GM21786 (cell line): ENCODE measurements at regions not wholly inside any gene's neighbourhood (a gene's known extent, or its start where the extent isn't known, plus 50 kb on each side); places are given as distances from the start of the nearest gene placed in this dataset.

Experiments used
- ATAC-seq: cut with Tn5 transposase; IDR thresholded peaks from one replicate; pipeline ENCODE4 v1.9.1; 2021; ENCODE audit not compliant: unreplicated experiment

DNA sequence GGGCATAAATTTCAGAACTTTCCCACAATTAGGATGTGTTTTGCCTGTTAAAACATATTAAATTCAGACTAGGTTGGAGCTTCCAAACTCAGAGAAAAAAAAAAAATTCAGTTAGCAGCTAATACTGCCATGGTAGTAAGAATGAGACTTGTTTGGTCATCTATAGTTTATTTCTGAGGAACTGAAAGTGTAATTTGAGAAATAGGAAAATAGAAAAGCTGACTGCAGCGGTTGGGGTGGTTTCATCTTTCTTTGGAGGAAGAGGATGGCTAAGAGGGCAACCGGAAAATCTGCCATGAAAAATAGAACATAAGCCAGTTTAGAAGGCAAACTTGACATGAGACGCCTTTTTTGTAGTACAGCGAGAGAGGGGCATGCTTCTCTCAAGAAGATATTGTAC, 371.2 kb upstream of the ROBO2 start:
- no peak for ATAC-seq

DNA sequence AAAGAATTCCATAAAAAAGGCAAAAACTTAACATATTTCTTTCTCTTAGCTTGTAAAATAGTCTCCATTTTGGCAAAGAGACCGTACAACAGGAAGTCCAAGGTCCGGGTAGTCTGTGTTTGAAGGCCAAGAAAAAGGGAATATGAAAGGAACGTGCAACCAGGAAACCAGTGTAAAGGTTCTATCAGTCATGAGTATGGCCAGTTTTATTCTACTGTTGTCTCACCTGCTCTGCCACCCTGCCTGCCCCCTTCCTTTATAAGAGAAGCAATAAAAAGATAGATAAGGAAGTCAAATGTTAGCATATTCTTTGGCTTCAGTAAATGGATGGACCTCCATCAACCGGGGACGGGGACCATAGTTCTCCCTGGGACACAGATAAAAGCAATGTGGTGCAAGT, 370.6 kb upstream of the ROBO2 start:
- no peak for ATAC-seq

DNA sequence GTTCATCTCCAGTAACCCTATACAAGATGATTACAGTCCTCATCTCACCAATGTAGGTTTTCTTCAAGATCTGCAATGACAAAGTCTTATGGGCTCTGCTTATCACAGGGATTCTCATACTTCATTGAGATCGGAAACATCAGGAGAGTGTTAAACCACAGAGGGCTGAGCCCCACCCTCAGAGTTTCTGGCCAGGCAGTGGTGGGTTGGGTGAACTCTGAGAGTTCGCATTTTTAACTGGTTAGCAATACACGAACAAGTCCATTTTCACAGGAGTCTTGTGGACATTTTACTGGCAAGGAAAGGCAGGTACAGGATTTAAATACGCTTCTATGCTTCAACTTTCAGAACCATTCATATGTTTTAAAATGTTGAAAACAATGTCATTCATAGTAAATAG, 366.7 kb upstream of the ROBO2 start:
- ATAC-seq, result no peak

DNA sequence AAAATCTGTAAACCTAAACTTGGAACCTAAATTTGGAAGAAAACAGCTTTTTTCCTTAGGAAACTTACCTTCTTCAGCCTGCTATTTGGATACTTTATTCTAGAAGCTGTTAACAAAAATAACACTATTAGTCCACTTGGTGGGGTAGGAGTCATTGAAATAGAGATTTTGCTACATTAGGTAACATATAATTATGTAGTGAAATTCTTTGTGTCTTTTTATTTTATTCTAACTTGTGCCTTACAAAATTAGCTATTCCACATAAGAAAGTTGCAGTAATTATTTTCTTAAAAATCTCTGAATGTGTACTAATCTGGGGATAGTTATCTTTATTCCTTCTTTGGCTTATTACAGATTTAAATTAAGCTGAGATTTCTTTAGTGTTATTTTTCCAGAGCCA, 360.4 kb upstream of the ROBO2 start:
- no peak for ATAC-seq

DNA sequence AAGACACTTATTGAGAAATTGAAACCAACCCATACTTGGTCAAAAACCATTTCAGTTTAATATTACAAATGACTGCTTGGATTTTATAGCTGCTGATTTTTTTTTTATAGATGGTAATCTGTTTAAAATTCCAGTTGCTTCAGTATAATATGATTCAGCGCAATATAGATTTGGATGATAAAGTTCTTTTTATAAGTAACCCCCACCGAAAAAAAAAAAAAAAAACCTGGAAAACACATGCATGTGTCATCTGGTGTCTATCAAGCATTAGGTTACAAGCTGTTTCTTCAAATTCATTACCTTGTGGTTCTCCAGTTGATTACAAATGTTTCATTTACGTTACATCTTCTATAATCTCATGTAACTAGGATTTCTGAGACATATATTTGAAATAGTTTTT, 356.6 kb upstream of the ROBO2 start:
- no peak for ATAC-seq

DNA sequence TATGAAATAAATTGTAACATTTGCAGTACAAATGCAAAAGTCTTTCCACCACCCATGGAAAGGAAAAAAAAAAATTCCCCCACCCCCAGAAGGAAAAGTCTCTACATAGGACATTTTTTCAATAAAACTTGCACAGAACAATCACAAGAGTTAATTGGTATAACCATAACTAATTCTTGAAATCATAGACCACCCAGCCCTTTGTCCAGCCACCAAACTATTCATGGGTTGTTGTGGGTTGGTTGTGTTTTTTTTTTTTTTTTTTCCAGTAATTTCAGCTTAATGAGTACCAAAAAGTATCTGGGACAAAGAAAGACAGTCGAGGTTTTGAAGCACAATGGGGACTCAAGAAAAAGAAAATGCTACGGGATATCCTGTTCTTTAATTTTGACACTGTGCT, 355.0 kb upstream of the ROBO2 start:
- no peak for ATAC-seq

DNA sequence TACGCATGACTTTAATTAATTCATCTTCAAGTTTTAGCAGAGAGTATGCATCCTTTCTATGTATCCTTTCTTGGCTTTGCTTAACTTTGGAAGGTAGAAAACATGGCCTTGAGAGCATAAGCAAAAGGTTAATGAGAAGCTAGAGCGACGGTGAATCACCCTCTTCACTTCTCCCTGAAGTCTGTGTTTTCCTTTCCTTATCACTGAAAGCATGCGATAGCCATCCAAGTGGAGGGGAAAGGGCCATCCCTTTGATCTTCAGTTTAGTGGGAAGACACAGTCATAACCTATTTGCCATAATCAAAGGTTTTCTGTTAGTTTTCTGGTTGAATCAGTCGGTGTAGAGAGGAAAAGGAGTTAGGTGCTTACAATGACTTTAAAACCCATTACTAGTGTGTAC, 354.0 kb upstream of the ROBO2 start:
- no peak for ATAC-seq

DNA sequence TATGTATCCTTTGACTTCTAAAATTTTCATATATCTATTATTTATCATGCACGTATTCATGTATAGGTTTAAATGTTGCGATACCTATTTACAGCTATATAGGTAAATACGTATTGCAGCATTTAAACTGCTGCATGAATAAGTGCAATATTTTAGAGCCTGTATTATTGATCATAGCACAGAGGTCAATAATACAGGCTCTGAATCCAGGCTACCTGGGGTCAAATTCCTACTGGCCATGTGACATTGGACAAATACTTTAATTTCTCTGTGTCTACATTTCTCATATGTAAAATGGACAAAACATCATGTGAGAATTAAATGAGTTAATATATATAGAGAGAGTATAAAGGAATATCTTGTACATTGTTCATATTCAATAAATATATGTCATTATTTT, 352.9 kb upstream of the ROBO2 start:
- no peak for ATAC-seq

DNA sequence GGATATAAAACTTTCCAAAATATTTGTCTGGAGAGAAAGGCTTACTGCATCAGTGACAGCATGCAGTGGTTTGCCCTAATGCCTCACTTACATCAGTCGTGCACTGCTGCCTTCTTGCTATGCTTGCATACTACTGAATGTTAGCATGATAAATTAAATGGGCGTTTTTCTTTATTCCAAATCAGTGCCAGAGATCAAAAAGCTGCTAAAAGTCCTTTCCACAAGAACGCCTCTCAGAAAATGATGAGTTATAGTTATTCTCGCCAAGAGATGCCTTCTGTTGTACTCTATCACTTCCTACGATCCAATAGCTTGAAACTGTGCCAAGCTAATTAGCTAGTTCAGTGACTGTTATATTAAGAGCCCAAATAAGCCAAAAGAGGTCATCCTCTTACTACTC, 345.8 kb upstream of the ROBO2 start:
- no peak for ATAC-seq

DNA sequence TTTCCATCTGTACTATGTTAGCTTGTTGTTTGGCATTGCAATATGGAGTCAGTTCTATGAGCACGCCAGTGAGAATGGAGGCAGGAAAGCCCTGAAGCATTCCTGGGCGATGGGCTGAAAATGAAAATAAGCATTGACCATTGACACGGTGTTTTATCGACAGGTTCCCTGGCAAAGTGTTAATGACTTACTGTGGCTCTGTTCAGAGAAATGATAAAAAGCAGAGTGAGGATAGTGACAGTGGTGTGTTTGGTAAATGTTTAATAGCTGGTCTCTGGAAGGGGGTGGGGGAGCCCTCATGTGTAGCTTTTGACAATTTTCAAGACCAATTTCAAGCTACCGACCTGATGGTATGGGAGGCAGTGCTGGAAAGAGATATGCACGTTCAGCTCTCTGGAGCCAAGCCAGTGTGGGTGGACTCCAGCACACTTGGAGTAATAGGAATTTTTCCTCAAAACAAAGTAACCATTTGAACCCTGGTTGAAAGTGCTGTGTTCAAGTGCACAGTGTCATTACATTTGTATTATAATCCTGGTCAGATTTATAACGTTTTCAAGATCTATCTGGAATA, 341.7 kb upstream of the ROBO2 start:
- no peak for ATAC-seq

DNA sequence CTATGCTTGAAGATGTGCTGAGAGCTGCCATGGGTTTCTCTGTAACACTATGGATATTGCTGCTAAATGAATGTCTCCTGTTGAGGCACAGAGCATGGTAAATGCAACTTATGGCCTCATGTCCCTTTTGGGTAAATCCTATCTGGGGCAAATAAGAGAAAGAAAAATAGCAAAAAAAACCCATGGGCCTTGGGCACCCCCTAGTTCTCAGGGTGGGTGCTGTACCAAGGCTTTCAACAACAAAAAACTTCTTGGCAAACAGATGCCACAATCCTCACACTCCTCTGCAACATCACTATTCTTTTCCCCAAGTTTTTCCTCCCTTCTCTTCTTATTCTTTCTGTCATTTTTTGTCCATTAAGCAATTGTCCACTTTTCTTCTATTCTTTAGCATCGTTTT, 340.1 kb upstream of the ROBO2 start:
- ATAC-seq, result no peak

DNA sequence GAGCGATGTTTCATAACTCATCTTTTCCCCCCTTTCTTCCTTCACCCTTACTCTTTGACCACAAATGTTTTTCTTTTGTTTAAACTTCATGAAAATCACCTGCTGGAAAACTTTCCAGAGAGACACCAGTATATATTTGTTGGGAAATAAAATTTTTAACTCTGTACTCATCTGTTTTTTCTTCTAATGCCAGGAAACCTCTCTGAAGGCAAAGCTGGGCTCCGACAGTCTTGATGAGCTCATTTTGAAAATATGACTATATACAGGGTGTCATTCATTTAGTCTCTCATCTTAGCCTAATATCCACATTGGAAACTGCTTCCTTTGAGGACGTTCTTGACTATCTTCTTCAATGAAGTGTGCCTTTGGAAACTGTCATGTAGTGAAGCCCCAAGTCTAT, 339.6 kb upstream of the ROBO2 start:
- ATAC-seq, result no peak

DNA sequence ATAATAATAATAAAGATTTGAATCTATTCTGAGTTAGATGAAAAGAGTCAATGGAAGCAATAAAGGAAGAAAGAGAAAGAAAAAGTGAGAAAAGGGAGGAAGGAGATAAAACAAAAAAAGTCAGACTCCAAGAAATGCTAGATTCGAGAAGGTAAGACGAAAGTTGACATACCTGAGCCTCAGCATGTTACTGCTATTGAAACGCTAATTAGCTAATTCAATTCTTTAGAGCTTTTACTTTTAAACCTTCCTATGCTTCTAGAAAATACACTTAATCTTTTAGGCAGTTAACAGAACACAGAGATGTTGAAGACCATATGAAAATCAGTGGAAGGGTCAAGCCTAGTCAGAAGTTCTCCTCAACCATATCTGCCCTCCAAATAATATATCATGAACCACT, 337.2 kb upstream of the ROBO2 start:
- ATAC-seq, result no peak

DNA sequence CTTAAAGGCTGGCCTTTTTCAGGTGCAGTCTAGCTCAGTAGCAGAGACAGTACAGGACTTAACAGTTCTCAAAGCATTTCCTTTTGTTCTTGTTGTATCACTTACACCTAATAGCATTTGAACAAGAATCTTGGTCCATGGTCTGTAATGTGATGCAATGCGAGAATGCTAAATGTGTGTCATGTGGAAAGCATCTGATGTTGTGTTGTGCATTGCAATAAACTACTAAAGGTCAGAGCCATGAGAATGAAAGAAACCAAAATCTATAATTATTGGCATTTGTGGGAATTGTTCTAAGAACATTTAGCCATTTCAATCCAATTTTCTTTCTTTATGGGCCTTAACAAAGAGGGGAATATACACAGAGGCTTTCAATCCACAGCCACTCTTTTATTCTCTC, 324.5 kb upstream of the ROBO2 start:
- no peak for ATAC-seq

DNA sequence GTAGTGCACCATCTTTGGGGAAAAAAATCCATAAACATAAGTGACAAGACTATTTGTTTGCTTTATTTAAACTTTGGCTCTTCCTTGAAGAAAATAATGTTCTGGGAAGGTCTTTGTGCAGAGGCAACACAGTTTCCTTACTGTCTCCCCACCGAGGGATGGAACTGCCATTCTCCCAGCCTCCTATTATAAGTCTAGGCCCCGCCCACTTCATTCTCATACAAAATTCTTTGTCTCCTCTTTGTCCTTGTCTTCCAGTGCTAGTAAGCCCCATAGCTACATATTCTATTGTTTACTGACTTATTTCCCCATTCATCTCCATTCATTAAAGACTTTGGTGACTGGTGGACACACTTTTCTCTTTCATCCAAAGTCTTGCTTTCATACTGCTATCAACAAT, 316.5 kb upstream of the ROBO2 start:
- ATAC-seq, result no peak

DNA sequence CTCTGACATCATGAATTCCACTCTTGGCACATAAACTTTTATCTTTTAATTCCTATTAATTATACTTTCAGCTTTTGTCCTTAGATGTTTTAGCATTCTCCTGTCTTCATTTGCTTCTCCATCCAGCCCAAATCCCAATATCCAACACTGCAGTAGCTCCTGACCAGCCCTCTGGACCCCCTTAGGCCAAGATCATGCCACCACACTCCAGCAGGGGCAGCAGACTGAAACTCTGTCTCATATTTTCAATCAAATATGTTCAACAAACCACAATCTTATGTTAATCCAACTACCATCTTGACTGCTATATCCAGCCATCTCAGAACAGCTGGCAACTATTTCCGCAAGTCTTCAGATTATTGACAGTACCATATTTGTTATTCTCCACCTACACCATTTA, 315.8 kb upstream of the ROBO2 start:
- no peak for ATAC-seq

DNA sequence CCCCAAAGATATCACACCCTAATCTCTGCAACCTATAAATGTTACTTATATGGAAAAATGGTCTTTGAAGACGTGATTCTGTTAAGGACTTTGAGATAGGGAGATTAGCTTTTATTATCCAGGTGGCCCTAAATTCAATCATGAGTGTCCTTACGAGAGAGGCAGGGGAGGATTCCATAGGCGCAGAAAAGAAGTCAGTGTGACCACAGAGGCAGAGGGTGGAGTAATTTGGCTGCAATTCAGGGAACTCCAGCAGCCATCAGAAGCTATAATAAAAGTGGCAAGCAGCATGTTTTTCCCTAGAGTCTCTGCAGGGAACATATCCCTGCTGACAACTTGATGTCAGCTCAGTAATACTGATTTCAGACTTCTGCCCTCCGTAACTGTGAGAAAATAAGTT, 315.2 kb upstream of the ROBO2 start:
- ATAC-seq, result no peak

DNA sequence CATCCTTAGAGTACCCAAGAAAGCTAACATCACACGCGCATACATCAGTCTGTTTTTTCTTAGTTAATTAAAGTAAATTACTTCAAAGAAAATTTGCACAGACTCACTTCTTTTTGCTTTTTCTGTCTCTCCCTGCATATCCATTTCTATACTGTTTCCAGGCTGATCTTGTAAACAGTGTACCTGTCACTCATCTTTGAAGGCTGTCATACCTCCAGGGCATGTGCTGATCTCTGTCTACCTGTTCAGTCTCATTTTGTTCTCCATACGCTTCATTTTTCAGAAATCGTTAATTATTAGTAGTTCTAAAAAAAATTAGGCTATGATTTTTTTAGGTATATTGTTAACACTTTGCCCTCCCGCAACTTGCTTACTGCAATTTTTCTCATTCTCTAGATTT, 313.9 kb upstream of the ROBO2 start:
- no peak for ATAC-seq

DNA sequence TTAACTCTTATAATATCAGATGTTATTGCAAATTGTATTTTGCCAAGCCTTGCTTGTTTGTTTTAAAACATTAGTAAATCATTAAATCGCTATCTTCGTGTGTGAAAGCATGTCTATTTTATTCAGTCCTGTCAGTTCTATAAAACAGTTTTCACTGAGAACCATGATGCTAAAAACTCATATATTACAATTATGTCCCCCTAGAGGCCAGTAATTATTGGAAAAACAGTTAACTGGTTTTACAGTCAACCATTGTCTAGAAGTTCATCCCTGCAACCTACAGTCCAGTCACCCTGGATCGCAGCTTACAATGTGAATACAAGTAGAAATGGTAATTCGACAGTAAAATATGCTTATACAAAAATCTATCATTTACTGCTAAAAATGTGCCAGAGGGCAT, 311.5 kb upstream of the ROBO2 start:
- ATAC-seq, result no peak

DNA sequence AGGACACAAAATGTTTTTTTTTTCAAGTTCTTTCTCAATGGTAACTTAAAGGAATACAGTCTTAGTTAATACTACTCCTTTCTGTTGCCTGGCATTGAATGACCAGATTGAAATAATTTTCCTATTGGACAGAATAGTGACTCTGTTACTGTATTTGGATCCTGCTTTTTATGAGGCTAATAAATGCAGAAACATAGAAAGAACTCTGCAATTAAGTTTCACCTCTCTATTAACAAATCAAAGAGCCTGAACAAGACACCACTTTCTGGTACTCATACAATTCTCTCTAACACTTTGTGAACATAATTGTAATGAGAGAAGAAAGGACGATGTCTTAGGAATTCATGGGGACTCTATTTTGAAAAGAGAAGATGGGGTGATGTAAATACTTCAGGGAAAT, 308.4 kb upstream of the ROBO2 start:
- no peak for ATAC-seq

DNA sequence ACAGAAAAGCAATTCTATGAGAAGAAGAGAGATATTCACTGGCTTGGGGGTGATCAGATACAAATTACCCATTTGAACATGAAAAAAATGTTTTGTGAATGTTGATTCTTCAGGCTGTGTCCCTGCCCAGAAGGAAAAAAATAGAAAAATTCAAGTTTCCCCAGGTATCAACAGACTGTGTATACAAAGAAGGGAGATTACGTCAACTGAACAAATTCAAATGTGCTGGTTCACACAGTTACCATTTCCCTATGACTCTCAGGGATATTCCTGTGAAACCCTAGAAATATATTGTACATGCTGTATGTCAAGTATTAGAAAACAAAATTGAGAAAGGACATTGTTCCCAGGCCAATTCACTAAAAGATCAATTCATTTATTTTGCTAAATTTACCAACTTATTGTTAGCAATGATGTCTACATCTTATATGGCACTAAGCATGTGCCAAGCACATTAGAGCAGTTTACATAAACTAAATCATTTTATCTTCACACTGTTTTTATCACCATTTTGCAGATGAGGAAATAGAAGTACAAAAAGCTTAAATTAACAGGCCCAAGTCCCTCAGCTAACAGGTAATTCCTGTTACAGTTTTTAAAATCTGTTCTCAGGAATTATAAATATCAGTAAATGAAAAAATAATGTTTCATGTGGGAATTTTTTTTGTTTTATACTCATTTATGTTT, 306.7 kb upstream of the ROBO2 start:
- ATAC-seq, result no peak

DNA sequence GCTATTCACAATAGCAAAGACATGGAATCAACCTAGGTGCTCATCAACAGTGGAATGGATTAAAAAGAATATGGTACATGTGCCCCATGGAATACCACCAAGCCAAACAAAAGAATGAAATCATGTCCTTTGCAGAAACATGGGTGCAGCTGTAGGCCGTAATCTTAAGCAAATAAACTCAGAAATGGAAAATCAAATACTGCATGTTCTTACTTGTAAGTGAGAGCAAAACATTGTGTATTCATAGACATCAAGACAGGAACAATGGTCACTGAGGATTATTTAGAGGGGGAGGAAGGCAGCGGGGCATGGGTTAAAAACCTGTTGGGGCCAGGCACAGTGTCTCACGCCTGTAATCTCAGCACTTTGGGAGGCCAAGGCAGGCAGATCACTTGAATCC, 304.7 kb upstream of the ROBO2 start:
- no peak for ATAC-seq

DNA sequence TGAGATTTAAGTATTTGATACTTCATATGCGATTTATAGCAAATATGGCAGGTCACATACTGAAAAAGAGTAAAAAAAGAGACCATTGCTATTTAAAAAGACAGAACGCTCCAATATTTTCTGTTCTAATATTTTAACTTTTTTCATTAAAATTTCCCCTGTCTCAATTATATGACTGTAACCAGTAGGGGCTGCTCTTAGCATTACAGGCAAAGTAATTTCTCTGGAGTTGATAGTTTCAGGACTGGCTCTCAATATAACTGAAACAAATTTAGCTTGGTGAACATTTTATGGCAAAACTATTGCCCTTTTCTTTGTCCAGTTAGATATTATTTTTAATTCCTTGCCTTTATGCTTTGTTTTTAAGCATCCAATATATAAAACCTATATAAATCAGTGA, 286.3 kb upstream of the ROBO2 start:
- no peak for ATAC-seq
